Neutrophil (primary cell): ENCODE measurements at regions not wholly inside any gene's neighbourhood (a gene's known extent, or its start where the extent isn't known, plus 50 kb on each side); places are given as distances from the start of the nearest gene placed in this dataset.

Experiments used
- H3K27ac ChIP-seq: fragments of 200-600 bp; sonication (generic); 2 replicates; pipeline ENCODE4 v1.5.1; 2016; ENCODE audit warnings: mild to moderate bottlenecking, moderate library complexity
- H3K27me3 ChIP-seq: fragments of 200-600 bp; sonication (generic); 2 replicates; pipeline ENCODE4 v1.6.0; 2016; ENCODE audit warnings: mild to moderate bottlenecking
- H3K36me3 ChIP-seq: fragments of 200-600 bp; sonication (generic); 2 replicates; pipeline ENCODE4 v1.5.1; 2017
- H3K4me1 ChIP-seq, 2 experiments: fragments of 200-600 bp in 1 of 2; sonication (generic) in 1 of 2; 1 replicate in 1 of 2; 2 replicates in 1 of 2; pipeline versions ENCODE4 v1.5.1 to v1.6.1; 2013 to 2016; ENCODE audit warnings: low read depth in 1 of 2, low read length in 1 of 2, mild to moderate bottlenecking in 1 of 2, moderate library complexity in 1 of 2; ENCODE audit not compliant: control insufficient read depth in 1 of 2, insufficient read depth in 1 of 2
- H3K4me3 ChIP-seq, 2 experiments: fragments of 200-600 bp in 1 of 2; sonication (generic) in 1 of 2; 1 replicate in 1 of 2; 2 replicates in 1 of 2; pipeline ENCODE4 v1.5.1; 2013 to 2016; ENCODE audit warnings: low read depth in 1 of 2, low read length in 1 of 2, mild to moderate bottlenecking in 1 of 2, moderate library complexity in 1 of 2
- H3K9me3 ChIP-seq: fragments of 200-600 bp; sonication (generic); 2 replicates; pipeline ENCODE4 v1.5.1; 2016
- TF ChIP-seq, protein P1 (sequence below): fragments of 200-600 bp; sonication (generic); IDR thresholded peaks from 2 replicates; pipeline ENCODE4 v1.5.1; 2016; ENCODE audit warnings: antibody characterized with exemption

GRCh38 chr4:183852910-183853547 is 52.1 kb upstream of the STOX2 start:
- no peak overlapping the region for H3K27ac ChIP-seq
- TF ChIP-seq, protein P1, sequence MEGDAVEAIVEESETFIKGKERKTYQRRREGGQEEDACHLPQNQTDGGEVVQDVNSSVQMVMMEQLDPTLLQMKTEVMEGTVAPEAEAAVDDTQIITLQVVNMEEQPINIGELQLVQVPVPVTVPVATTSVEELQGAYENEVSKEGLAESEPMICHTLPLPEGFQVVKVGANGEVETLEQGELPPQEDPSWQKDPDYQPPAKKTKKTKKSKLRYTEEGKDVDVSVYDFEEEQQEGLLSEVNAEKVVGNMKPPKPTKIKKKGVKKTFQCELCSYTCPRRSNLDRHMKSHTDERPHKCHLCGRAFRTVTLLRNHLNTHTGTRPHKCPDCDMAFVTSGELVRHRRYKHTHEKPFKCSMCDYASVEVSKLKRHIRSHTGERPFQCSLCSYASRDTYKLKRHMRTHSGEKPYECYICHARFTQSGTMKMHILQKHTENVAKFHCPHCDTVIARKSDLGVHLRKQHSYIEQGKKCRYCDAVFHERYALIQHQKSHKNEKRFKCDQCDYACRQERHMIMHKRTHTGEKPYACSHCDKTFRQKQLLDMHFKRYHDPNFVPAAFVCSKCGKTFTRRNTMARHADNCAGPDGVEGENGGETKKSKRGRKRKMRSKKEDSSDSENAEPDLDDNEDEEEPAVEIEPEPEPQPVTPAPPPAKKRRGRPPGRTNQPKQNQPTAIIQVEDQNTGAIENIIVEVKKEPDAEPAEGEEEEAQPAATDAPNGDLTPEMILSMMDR = no peak
- H3K4me1 ChIP-seq = peaks cover 4 to 6% of the 10 kb centered on the region in 2 experiments
- H3K27me3 ChIP-seq = no peaks in the 10 kb centered on the region
- H3K4me3 ChIP-seq = no peak overlapping the region
- no peaks in the 10 kb centered on the region for H3K9me3 ChIP-seq
- H3K36me3 ChIP-seq = no peaks in the 10 kb centered on the region

GRCh38 chr4:183853548-183853940 is 51.6 kb upstream of the STOX2 start:
- TF ChIP-seq, protein P1 = no peak
- Histone ChIP-seq H3K4me3 (no peak overlapping the region), H3K4me1 (peaks cover 9 to 11% of the 10 kb centered on the region in 2 experiments), H3K9me3 (no peaks in the 10 kb centered on the region), H3K36me3 (no peaks in the 10 kb centered on the region), H3K27me3 (no peaks in the 10 kb centered on the region), H3K27ac (no peak overlapping the region)
